WTC11 (cell line): ENCODE measurements at regions not wholly inside any gene's neighbourhood (a gene's known extent, or its start where the extent isn't known, plus 50 kb on each side); places are given as distances from the start of the nearest gene placed in this dataset.

Experiments
- ATAC-seq: fragments of 200-7000 bp; cut with Tn5 transposase; 2 replicates; pipeline ENCODE4 v1.10.0; 2021; ENCODE audit warnings: mild to moderate bottlenecking, moderate library complexity
- CTCF ChIA-PET: fragments of 300-600 bp; sonication (Branson Sonifier 250); formaldehyde crosslinking; loops from one replicate; lab custom pipeline; 2021; ENCODE audit warnings: antibody characterized with exemption; lab: Charles Lee
- POLR2A ChIA-PET: fragments of 350-600 bp; sonication (Branson Sonifier 250); formaldehyde crosslinking; loops from one replicate; lab custom pipeline; 2021; ENCODE audit warnings: antibody characterized with exemption; lab: Charles Lee
- DNase-seq: peaks from one replicate; pipeline ENCODE4 v3.0.0; 2021; ENCODE audit warnings: low spot score
- H3K27ac Mint-ChIP-seq: 2 replicates; pipeline ENCODE4 v1.8.0; 2021; ENCODE audit warnings: mixed read lengths
- H3K27me3 Mint-ChIP-seq: 2 replicates; pipeline ENCODE4 v1.8.0; 2021; ENCODE audit warnings: low read depth, mild to moderate bottlenecking, moderate library complexity, mixed read lengths
- H3K36me3 Mint-ChIP-seq: 2 replicates; pipeline ENCODE4 v1.8.0; 2021; ENCODE audit warnings: mixed read lengths
- H3K4me1 Mint-ChIP-seq: 2 replicates; pipeline ENCODE4 v1.8.0; 2022; ENCODE audit warnings: mixed read lengths
- H3K4me3 Mint-ChIP-seq: 2 replicates; pipeline ENCODE4 v1.8.0; 2021; ENCODE audit warnings: mild to moderate bottlenecking, moderate library complexity, mixed read lengths
- H3K9me3 Mint-ChIP-seq: 2 replicates; pipeline ENCODE4 v1.8.0; 2021; ENCODE audit warnings: mixed read lengths
- FOXJ3 ChIP-seq: sonication (generic); formaldehyde crosslinking; IDR thresholded peaks from 2 replicates; pipeline ENCODE4 v1.9.0; 2021; ENCODE audit warnings: missing genetic modification reagents, mild to moderate bottlenecking, borderline replicate concordance
- JAZF1 ChIP-seq: fragments of 250-450 bp; sonication (Bioruptor Pico); IDR thresholded peaks from 2 replicates; pipeline ENCODE4 v1.9.0; 2021; ENCODE audit warnings: moderate library complexity, mild to moderate bottlenecking, inconsistent platforms
- MXD4 ChIP-seq: fragments of 250-450 bp; sonication (Bioruptor Pico); IDR thresholded peaks from 2 replicates; pipeline ENCODE4 v1.8.0; 2021; ENCODE audit warnings: mild to moderate bottlenecking, moderate library complexity, borderline replicate concordance
- MYBL2 ChIP-seq: sonication (generic); formaldehyde crosslinking; IDR thresholded peaks from 2 replicates; pipeline ENCODE4 v1.8.1; 2023; ENCODE audit warnings: mild to moderate bottlenecking, moderate library complexity, missing genetic modification reagents
- PRRX2 ChIP-seq: fragments of 250-450 bp; sonication (Bioruptor Pico); IDR thresholded peaks from 2 replicates; pipeline ENCODE4 v1.8.0; 2021; ENCODE audit warnings: mild to moderate bottlenecking
- TCF7 ChIP-seq: sonication (generic); formaldehyde crosslinking; IDR thresholded peaks from 2 replicates; pipeline ENCODE4 v1.8.0; 2022; ENCODE audit warnings: mild to moderate bottlenecking, low read depth, missing genetic modification reagents, moderate library complexity
- ZNF138 ChIP-seq: sonication (generic); formaldehyde crosslinking; conservative IDR thresholded peaks from 2 replicates; pipeline ENCODE4 v1.8.1; 2022; ENCODE audit warnings: mild to moderate bottlenecking, moderate library complexity, missing genetic modification reagents
- ZNF396 ChIP-seq: fragments of 250-450 bp; sonication (Bioruptor Pico); IDR thresholded peaks from 2 replicates; pipeline ENCODE4 v1.8.0; 2021; ENCODE audit warnings: mild to moderate bottlenecking, moderate library complexity, borderline replicate concordance
- ZNF416 ChIP-seq: fragments of 250-450 bp; sonication (Bioruptor Pico); IDR thresholded peaks from 2 replicates; pipeline ENCODE4 v1.9.0; 2021; ENCODE audit warnings: mild to moderate bottlenecking, inconsistent platforms
- ZNF671 ChIP-seq: fragments of 250-450 bp; sonication (Bioruptor Pico); IDR thresholded peaks from 2 replicates; pipeline ENCODE4 v1.8.0; 2021; ENCODE audit warnings: mild to moderate bottlenecking
- TF ChIP-seq, protein P1 (sequence below): fragments of 250-450 bp; sonication (Bioruptor Pico); IDR thresholded peaks from 2 replicates; pipeline ENCODE4 v1.9.0; 2021; ENCODE audit warnings: moderate library complexity, mild to moderate bottlenecking, inconsistent platforms, borderline replicate concordance
- TF ChIP-seq, protein P2 (sequence below): sonication (generic); formaldehyde crosslinking; IDR thresholded peaks from 2 replicates; pipeline ENCODE4 v1.8.1; 2022; ENCODE audit warnings: low read depth, mild to moderate bottlenecking, moderate library complexity, missing genetic modification reagents, borderline replicate concordance
- TF ChIP-seq, protein P3 (sequence below): sonication (generic); formaldehyde crosslinking; IDR thresholded peaks from 2 replicates; pipeline ENCODE4 v1.8.0; 2023; ENCODE audit warnings: missing genetic modification reagents
- TF ChIP-seq, protein P4 (sequence below): sonication (generic); formaldehyde crosslinking; IDR thresholded peaks from 2 replicates; pipeline ENCODE4 v1.8.1; 2023; ENCODE audit warnings: mild to moderate bottlenecking, missing genetic modification reagents, moderate library complexity
- TF ChIP-seq, protein P5 (sequence below): fragments of 250-450 bp; sonication (Bioruptor Pico); conservative IDR thresholded peaks from 2 replicates; pipeline ENCODE4 v1.9.0; 2021; ENCODE audit warnings: mild to moderate bottlenecking
- TF ChIP-seq, protein P6 (sequence below): sonication (generic); formaldehyde crosslinking; conservative IDR thresholded peaks from 2 replicates; pipeline ENCODE4 v1.8.1; 2022; ENCODE audit warnings: mild to moderate bottlenecking, missing genetic modification reagents
- TF ChIP-seq, protein P7 (sequence below): sonication (generic); formaldehyde crosslinking; IDR thresholded peaks from 2 replicates; pipeline ENCODE4 v1.8.0; 2022; ENCODE audit warnings: mild to moderate bottlenecking, missing genetic modification reagents

DNA sequence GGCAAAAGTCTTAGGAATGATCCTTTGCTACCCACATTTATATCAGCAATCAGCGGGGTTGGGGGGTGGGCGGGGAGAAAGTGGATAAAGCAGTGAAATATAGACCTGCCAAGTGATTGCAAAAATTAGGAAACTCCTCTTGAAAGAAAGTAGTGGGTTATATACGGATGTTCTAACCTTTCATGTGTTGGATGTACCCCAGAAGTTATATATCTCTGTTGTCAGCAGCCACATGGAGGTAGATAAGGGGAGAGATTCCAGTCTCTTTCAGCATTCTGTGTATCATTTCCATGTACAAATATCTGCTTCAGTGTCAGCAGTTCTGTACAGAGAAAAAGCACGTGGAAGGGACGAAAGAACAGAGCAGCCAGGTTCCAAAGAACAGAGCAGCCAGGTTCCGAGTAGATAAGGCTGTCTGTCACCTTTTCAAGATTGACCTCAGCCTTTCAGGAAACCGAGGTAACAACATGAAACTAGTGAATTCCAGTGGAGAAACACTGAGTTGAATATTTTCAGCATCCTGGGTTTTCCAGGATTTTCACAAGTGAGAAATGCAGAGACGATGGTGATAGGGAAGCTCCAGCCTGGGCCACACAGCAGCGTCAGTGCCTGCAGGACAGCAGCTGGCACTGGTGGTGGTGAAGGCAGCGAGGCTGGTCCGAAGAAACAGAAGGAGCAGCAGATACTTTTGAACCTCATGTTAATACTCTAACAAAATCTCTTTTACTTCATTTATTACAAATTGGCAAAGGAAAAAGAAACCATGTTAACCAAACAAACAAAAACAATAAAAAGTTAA, 212.3 kb downstream of the C7orf25 start:
- ATAC-seq = no peak

DNA sequence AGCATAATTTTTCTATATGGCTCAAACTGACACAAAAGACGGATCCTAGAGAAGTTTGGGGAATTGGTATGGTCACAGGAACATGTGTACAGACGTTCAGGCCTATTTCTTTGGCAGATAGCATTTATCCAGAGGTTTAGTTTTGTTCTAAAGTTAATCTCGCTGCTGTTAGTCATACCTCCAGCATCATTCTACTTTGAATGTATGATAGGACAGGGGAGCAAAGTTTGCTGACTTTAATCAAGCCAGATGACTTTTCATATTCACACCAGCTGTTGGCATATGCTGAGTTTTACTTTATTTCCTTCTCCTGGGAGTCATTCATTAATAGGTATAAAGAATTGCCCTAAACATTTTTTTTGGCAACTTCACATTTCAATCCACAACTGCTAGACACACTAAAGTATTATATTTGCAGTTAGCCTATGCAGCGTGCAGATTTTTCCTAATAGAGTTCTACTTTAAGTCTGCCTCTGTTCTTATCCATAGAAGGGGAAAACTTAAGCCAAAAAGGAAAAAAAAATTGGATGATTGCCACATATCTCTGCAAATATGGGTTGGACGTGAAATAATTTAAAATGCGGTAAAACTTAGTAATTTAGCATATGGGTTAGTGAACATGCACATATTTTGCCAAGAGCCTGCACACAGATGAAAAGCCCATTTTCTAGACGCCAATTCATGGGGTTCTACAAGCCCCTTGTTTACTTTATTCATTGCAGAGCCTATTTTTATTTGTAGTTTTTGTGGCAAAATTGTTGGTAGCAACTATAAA, 213.1 kb downstream of the C7orf25 start:
- peaks cover 7% of the 10 kb centered on the region; the same call in 1 of the 2 replicates for H3K4me1 Mint-ChIP-seq
- CTCF ChIA-PET = no interaction called here
- H3K9me3 Mint-ChIP-seq = no peaks in the 10 kb centered on the region; the same call in 1 of the 2 replicates
- no peaks in the 10 kb centered on the region for H3K36me3 Mint-ChIP-seq
- TF ChIP-seq PRRX2 (CRISPR knock-in tag) = no peak
- no peak for TF ChIP-seq ZNF416 (CRISPR knock-in tag)
- TF ChIP-seq ZNF671 (CRISPR knock-in tag) = no peak
- TF ChIP-seq, protein P1, sequence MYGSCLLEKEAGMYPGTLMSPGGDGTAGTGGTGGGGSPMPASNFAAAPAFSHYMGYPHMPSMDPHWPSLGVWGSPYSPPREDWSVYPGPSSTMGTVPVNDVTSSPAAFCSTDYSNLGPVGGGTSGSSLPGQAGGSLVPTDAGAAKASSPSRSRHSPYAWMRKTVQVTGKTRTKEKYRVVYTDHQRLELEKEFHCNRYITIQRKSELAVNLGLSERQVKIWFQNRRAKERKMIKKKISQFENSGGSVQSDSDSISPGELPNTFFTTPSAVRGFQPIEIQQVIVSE (CRISPR knock-in tag) = no peak
- POLR2A ChIA-PET = no interaction called here
- no peaks in the 10 kb centered on the region; the same call in 1 of the 2 replicates for H3K27me3 Mint-ChIP-seq
- ATAC-seq (no peak), DNase-seq (no peak)
- H3K4me3 Mint-ChIP-seq = no peak overlapping the region
- H3K27ac Mint-ChIP-seq = no peak overlapping the region

More for the DNA sequence above, 212.3 kb downstream of the C7orf25 start:
- Mint-ChIP-seq H3K9me3 (no peaks in the 10 kb centered on the region; the same call in 1 of the 2 replicates), H3K36me3 (no peaks in the 10 kb centered on the region), H3K4me1 (peaks cover 7% of the 10 kb centered on the region; the same call in 1 of the 2 replicates), H3K27ac (no peak overlapping the region), H3K4me3 (no peak overlapping the region), H3K27me3 (no peaks in the 10 kb centered on the region)
- POLR2A ChIA-PET = no interaction called here
- no peak for DNase-seq
- CTCF ChIA-PET = interaction anchor here (1.1 to 1.6 kb wide), 4 partner anchors 9 to 759 kb away, joined by 3 to 7 read pairs (median 3); no protein-coding TSS in a partner anchor
- TF ChIP-seq ZNF138 = no peak
- TF ChIP-seq, protein P2, sequence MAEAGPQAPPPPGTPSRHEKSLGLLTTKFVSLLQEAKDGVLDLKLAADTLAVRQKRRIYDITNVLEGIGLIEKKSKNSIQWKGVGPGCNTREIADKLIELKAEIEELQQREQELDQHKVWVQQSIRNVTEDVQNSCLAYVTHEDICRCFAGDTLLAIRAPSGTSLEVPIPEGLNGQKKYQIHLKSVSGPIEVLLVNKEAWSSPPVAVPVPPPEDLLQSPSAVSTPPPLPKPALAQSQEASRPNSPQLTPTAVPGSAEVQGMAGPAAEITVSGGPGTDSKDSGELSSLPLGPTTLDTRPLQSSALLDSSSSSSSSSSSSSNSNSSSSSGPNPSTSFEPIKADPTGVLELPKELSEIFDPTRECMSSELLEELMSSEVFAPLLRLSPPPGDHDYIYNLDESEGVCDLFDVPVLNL (CRISPR knock-in tag) = no peak
- TF ChIP-seq, protein P3, sequence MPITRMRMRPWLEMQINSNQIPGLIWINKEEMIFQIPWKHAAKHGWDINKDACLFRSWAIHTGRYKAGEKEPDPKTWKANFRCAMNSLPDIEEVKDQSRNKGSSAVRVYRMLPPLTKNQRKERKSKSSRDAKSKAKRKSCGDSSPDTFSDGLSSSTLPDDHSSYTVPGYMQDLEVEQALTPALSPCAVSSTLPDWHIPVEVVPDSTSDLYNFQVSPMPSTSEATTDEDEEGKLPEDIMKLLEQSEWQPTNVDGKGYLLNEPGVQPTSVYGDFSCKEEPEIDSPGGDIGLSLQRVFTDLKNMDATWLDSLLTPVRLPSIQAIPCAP (CRISPR knock-in tag) = no peak
- TF ChIP-seq, protein P4, sequence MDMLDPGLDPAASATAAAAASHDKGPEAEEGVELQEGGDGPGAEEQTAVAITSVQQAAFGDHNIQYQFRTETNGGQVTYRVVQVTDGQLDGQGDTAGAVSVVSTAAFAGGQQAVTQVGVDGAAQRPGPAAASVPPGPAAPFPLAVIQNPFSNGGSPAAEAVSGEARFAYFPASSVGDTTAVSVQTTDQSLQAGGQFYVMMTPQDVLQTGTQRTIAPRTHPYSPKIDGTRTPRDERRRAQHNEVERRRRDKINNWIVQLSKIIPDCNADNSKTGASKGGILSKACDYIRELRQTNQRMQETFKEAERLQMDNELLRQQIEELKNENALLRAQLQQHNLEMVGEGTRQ = no peak
- TF ChIP-seq, protein P5, sequence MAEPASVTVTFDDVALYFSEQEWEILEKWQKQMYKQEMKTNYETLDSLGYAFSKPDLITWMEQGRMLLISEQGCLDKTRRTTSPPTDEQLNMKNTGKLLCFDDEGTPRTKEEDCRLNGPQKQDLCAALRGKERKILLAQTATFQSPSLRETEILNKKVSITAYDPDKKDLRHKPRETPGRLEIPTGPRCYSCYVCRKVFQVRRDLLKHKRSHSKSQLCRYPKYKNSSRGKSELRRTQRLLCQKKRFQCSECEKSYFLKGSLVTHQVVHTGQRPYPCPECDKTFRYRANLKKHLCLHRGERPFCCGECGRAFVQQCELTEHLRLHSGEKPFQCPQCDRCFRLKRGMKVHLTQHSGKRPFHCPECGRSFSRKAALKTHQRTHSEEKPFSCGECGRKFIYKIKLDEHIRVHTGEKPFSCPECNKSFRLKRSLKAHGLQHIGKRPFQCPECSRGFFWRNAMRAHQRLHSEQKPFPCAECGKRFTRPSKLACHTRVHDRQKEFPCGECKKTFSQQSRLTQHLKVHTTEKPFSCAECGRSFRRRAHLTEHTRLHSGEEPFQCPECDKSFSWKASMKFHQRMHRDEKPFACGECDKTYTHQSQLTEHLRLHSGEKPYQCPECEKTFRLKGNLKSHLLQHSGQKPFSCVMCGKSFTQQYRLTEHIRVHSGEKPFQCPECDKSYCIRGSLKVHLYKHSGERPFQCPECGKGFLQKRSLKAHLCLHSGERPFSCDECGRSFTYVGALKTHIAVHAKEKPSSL (CRISPR knock-in tag) = no peak

DNA sequence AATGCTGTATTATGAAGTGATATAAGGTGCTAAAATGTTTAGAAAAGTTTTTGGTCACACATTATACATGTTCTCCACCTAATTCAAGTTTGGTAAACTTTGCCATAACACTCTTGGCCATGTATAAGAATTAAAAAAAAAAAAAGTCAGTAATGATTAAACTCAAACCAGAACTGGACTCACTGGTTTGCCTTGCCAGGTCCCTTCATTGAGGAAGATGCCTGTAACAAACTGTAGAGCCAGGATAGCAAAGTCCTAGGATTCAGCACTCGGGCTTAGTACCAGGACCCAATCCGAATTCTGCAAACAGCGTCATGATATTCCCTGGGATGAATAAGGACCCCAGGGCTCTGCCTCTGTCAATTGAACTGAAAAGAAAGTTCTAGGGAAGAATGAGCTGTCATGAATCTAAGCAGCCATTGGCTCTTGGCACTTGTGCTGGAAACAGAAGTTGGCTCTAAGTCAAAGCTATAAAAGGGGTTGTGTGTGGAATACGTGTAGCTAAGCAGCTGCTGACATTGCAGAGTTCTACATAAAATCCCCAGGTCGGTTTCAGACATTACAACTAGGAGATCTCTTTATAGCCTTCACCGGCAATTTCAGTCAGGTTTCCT, 216.9 kb downstream of the C7orf25 start:
- ChIA-PET CTCF (interaction anchor here (0.8 kb wide), 1 partner anchor 754 kb away, joined by 3 read pairs; no protein-coding TSS in a partner anchor), POLR2A (interaction anchor here (0.5 kb wide), 1 partner anchor 260 kb away, joined by 4 read pairs; no protein-coding TSS in a partner anchor)
- H3K9me3 Mint-ChIP-seq = 0 out of 2 replicates have a peak, but pooled peaks cover under 1% of the 10 kb centered on the region
- H3K36me3 Mint-ChIP-seq = no peaks in the 10 kb centered on the region
- no peak for DNase-seq
- H3K27me3 Mint-ChIP-seq = no peaks in the 10 kb centered on the region; the same call in 1 of the 2 replicates
- no peak for ATAC-seq
- H3K4me3 Mint-ChIP-seq = no peak overlapping the region
- H3K4me1 Mint-ChIP-seq = peaks cover 22% of the 10 kb centered on the region
- no peak overlapping the region for H3K27ac Mint-ChIP-seq
- TF ChIP-seq FOXJ3 (CRISPR knock-in tag) (no peak), TCF7 (CRISPR knock-in tag) (no peak), MXD4 (CRISPR knock-in tag) (no peak), JAZF1 (no peak), PRRX2 (CRISPR knock-in tag) (no peak), ZNF396 (CRISPR knock-in tag) (no peak), MYBL2 (CRISPR knock-in tag) (no peak)
- TF ChIP-seq, protein P6, sequence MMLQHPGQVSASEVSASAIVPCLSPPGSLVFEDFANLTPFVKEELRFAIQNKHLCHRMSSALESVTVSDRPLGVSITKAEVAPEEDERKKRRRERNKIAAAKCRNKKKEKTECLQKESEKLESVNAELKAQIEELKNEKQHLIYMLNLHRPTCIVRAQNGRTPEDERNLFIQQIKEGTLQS (CRISPR knock-in tag) = no peak
- TF ChIP-seq, protein P7, sequence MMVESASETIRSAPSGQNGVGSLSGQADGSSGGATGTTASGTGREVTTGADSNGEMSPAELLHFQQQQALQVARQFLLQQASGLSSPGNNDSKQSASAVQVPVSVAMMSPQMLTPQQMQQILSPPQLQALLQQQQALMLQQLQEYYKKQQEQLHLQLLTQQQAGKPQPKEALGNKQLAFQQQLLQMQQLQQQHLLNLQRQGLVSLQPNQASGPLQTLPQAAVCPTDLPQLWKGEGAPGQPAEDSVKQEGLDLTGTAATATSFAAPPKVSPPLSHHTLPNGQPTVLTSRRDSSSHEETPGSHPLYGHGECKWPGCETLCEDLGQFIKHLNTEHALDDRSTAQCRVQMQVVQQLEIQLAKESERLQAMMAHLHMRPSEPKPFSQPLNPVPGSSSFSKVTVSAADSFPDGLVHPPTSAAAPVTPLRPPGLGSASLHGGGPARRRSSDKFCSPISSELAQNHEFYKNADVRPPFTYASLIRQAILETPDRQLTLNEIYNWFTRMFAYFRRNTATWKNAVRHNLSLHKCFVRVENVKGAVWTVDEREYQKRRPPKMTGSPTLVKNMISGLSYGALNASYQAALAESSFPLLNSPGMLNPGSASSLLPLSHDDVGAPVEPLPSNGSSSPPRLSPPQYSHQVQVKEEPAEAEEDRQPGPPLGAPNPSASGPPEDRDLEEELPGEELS (CRISPR knock-in tag) = no peak
